Hematopoietic multipotent progenitor cell treated with erythropoietin and hydrocortisone succinate and interleukin-3 and kit ligand, for 8 days (in vitro differentiated cells): ENCODE measurements at regions not wholly inside any gene's neighbourhood (a gene's known extent, or its start where the extent isn't known, plus 50 kb on each side); places are given as distances from the start of the nearest gene placed in this dataset.
A peak's percentile ranks its signal among the peaks of the same experiment; 100 is the strongest.
"Not testable (repeated sequence)": the region's sequence is repeated elsewhere in the genome, so short reads cannot be mapped to it uniquely, and the experiment has no call there.

ENCODE experiments used
- DNase-seq: peaks from one replicate; pipeline ENCODE4 v3.0.0-alpha.2; 2015

- not testable (repeated sequence) for DNase-seq
These were observed 189.0 kb upstream of the ZNF519 start for GRCh38 chr18:14321217-14321616.

- not testable (repeated sequence) for DNase-seq
These were observed 169.0 kb upstream of the ZNF519 start for GRCh38 chr18:14301255-14301654.

GRCh38 chr18:14295081-14295480 is 162.8 kb upstream of the ZNF519 start:
- DNase-seq = not testable (repeated sequence)

GRCh38 chr18:14285053-14285452 is 152.8 kb upstream of the ZNF519 start:
- DNase-seq = no peak

GRCh38 chr18:14275391-14275790 is 143.2 kb upstream of the ZNF519 start:
- DNase-seq = not testable (repeated sequence)

GRCh38 chr18:14265637-14266410 is 133.6 kb upstream of the ZNF519 start:
- not testable (repeated sequence) for DNase-seq

GRCh38 chr18:14262786-14263185 is 130.6 kb upstream of the ZNF519 start:
- DNase-seq = not testable (repeated sequence)

GRCh38 chr18:14250084-14250677 is 117.9 kb upstream of the ZNF519 start:
- not testable (repeated sequence) for DNase-seq

GRCh38 chr18:14239224-14239623 is 107.0 kb upstream of the ZNF519 start:
- not testable (repeated sequence) for DNase-seq

GRCh38 chr18:14236356-14237048 is 104.3 kb upstream of the ZNF519 start:
- DNase-seq = peak; percentile 66

GRCh38 chr18:14225286-14225679 is 93.0 kb upstream of the ZNF519 start:
- DNase-seq = not testable (repeated sequence)

- DNase-seq = not testable (repeated sequence)
These were observed 92.5 kb upstream of the ZNF519 start for GRCh38 chr18:14224551-14225285.

GRCh38 chr18:14223919-14224318 is 91.7 kb upstream of the ZNF519 start:
- DNase-seq = not testable (repeated sequence)

GRCh38 chr18:14223231-14223822 is 91.1 kb upstream of the ZNF519 start:
- DNase-seq = not testable (repeated sequence)

- DNase-seq = not testable (repeated sequence)
These were observed 90.4 kb upstream of the ZNF519 start for GRCh38 chr18:14222354-14223221.

- no peak for DNase-seq
These were observed 89.5 kb upstream of the ZNF519 start for GRCh38 chr18:14221689-14222088.

GRCh38 chr18:14215952-14216351 is 83.7 kb upstream of the ZNF519 start:
- DNase-seq = not testable (repeated sequence)

GRCh38 chr18:14203424-14203823 is 71.2 kb upstream of the ZNF519 start:
- DNase-seq = not testable (repeated sequence)

- not testable (repeated sequence) for DNase-seq
These were observed 58.7 kb upstream of the ZNF519 start for GRCh38 chr18:14190776-14191442.

GRCh38 chr18:14189858-14190257 is 57.6 kb upstream of the ZNF519 start:
- DNase-seq = peak; percentile 5
